ENCODE measurements at regions not wholly inside any gene's neighbourhood (a gene's known extent, or its start where the extent isn't known, plus 50 kb on each side); places are given as distances from the start of the nearest gene placed in this dataset.

DNA sequence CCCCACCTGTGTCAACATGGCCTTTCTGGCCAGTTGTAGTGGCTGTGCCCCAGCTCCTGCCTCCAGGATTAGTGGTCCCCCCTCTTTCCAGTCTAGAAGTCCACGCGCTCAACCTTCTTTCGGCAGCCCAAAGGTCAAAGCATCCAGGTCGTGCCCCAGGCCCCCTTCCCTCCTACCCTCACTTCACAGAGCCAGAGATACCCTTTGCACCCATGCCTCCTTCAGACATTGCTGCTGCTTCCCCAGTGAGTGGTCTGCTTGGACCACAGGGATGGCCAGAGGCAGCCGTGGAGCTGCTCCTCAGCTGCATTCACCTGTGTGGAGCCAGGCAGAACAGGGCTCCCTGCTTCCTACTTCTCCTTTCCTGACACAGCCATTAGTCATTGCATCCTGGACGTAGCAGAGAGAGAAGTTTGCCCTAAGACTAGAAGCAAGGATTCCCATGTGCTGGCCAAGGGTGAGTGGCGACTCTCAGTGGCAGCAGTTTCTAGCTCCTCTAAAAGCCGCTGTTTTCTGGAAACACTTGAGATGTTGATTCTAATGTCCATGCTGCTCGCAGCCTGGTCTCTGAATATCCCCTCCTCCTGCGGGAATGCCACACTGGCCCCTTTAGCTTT lies 243.1 kb upstream of the SHH start:
- Histone ChIP-seq H3K4me3 (no peak overlapping the region), H3K9me3 (no peaks in the 10 kb centered on the region), H3K36me3 (no peaks in the 10 kb centered on the region), H3K27ac (no peak overlapping the region), H3K4me1 (no peaks in the 10 kb centered on the region), H3K27me3 (no peaks in the 10 kb centered on the region)
- TF ChIP-seq, protein P1, sequence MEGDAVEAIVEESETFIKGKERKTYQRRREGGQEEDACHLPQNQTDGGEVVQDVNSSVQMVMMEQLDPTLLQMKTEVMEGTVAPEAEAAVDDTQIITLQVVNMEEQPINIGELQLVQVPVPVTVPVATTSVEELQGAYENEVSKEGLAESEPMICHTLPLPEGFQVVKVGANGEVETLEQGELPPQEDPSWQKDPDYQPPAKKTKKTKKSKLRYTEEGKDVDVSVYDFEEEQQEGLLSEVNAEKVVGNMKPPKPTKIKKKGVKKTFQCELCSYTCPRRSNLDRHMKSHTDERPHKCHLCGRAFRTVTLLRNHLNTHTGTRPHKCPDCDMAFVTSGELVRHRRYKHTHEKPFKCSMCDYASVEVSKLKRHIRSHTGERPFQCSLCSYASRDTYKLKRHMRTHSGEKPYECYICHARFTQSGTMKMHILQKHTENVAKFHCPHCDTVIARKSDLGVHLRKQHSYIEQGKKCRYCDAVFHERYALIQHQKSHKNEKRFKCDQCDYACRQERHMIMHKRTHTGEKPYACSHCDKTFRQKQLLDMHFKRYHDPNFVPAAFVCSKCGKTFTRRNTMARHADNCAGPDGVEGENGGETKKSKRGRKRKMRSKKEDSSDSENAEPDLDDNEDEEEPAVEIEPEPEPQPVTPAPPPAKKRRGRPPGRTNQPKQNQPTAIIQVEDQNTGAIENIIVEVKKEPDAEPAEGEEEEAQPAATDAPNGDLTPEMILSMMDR (IDR thresholded peaks at IDR 0.05), result no peak
- DNase-seq, result peak in 1 of 2 donors; percentile 28
- intact Hi-C loops (cut with DNase I; ENCODE audit: low total_unique reads), result no loop called here

DNA sequence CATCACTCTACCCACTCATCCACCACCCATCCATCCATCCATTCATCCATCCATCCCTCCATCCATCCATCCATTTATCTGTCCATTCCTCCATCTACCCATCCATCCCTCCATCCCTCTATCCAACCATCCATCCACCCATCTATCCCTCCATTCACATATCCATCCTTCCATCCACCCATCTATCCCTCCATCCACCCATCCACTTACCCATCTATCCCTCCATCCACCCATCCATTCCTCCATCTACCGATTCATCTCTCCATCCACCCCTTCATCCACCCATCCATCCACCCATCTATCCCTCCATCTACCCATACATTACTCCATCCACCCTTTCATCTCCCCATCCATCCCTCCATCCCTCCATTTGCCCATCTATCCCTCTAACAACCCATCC lies 239.6 kb upstream of the SHH start:
- H3K27me3 ChIP-seq, result no peaks in the 10 kb centered on the region
- no peaks in the 10 kb centered on the region for H3K9me3 ChIP-seq
- H3K36me3 ChIP-seq, result no peaks in the 10 kb centered on the region
- no peak overlapping the region for H3K27ac ChIP-seq
- H3K4me1 ChIP-seq, result no peaks in the 10 kb centered on the region
- H3K4me3 ChIP-seq, result no peak overlapping the region
- TF ChIP-seq, protein P1 (IDR thresholded peaks at IDR 0.05), result no peak
- intact Hi-C loops (cut with DNase I; ENCODE audit: low total_unique reads), result no loop called here
- no peak for DNase-seq

DNA sequence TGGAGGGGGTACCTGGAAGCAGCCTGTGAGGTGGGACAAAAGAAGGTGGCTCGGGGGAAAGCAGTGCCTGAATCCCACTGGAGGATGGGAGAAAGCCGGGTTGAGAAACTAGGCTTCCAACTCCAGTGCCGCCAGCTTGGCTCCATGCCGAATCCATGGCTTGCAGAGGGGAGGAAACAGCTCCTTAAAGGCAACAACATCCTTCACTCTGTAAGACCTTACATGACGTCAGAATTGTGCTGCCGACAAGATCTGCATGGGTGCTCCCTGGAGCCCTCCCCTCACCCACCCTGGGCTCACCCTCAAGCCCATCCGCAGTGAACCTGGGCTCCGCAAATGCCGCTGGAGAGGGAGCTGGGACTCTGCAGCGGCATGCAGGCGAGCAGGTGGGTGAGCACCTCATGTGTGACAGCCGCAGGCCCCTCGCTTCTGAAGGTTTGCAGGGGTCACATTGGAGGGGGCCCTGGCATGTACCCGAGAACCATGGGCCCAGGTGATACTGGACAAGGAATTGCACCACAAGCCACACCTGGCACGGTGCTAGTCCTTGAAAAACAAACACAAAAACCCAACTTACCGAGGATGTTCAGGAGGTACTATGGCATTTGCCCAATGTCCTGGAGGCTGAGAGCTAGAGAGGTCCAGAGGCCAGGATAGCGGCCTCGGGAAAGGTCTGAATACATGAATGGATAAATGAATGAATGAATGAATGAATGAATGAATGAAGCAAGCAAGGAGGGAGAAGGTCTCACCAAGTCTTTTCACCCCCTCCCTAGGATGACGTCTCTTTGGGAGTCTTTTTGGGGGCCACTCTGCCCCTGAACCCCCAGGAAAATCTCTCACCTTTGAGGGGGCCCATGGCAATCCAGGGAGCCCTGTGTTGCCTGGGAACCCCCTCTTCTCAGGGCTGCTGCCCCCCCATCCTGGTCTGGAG lies 238.6 kb upstream of the SHH start:
- Histone ChIP-seq H3K9me3 (no peaks in the 10 kb centered on the region), H3K4me1 (no peaks in the 10 kb centered on the region), H3K4me3 (no peak overlapping the region), H3K27ac (no peak overlapping the region), H3K36me3 (no peaks in the 10 kb centered on the region), H3K27me3 (no peaks in the 10 kb centered on the region)
- TF ChIP-seq, protein P1 (IDR thresholded peaks at IDR 0.05), result no peak
- intact Hi-C loops (cut with DNase I; ENCODE audit: low total_unique reads), result no loop called here
- peak in 1 of 2 donors; percentile 55 for DNase-seq

DNA sequence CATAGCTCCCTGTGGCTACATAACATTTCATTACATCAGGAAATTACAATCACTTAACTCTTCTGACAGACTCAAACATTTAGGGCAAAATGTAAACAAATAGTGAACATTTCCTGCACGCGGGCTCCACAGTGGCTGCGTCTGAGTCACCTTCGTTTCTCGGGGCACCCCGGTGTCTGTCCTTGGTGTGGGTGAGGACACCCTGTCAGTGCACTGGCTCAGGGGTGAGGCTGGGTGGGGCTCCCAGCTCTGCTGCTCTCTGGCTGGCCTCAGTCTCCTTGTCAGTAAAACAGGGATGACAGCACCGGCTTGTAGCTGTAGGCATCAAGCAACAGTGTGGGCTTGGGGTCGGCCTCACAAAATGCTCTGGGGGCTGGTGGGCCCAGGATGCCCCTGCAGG lies 237.1 kb upstream of the SHH start:
- no peaks in the 10 kb centered on the region for H3K36me3 ChIP-seq
- peak in 1 of 2 donors; percentile 47 for DNase-seq
- H3K4me1 ChIP-seq, result no peaks in the 10 kb centered on the region
- H3K27me3 ChIP-seq, result no peaks in the 10 kb centered on the region
- intact Hi-C loops (cut with DNase I; ENCODE audit: low total_unique reads), result no loop called here
- no peak overlapping the region for H3K27ac ChIP-seq
- TF ChIP-seq, protein P1 (IDR thresholded peaks at IDR 0.05), result no peak
- no peak overlapping the region for H3K4me3 ChIP-seq
- H3K9me3 ChIP-seq, result no peaks in the 10 kb centered on the region

DNA sequence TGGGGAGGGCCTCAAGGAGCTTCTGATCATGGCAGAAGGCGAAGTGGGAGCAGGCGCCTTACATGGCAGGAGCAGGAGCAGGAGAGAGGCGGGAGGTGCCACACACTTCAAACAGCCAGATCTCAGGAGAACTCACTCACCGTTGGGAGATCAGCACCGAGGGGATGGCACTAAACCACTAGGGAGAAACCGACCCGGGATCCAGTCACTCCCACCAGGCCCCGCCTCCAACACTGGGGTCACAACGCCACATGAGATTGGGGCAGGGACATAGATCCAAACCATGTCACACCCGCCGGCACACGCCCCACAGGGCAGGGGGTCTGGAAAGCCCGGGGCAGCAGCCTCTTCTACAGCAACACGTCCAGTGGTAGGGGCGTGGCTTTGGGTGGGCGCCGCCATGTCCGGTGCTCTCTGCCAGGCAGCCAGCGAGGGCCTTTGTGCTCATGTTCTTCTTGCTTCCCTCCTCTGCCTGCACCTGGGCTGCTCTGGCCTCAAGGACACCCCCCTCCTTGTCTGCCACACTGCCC lies 233.8 kb upstream of the SHH start:
- Histone ChIP-seq H3K4me1 (no peaks in the 10 kb centered on the region), H3K27ac (no peak overlapping the region), H3K9me3 (no peaks in the 10 kb centered on the region), H3K36me3 (no peaks in the 10 kb centered on the region), H3K4me3 (no peak overlapping the region), H3K27me3 (no peaks in the 10 kb centered on the region)
- intact Hi-C loops (cut with DNase I; ENCODE audit: low total_unique reads), result no loop called here
- DNase-seq, result no peak
- TF ChIP-seq, protein P1 (IDR thresholded peaks at IDR 0.05), result no peak
